CD4-positive, alpha-beta T cell (primary cell): ENCODE measurements at regions not wholly inside any gene's neighbourhood (a gene's known extent, or its start where the extent isn't known, plus 50 kb on each side); places are given as distances from the start of the nearest gene placed in this dataset.

Source experiments
- ATAC-seq: fragments of 200-7000 bp; cut with Tn5 transposase; one replicate; pipeline ENCODE4 v1.10.0; 2022; ENCODE audit warnings: mild to moderate bottlenecking; ENCODE audit not compliant: poor library complexity
- CTCF ChIA-PET: fragments of 350-600 bp; sonication (Branson Sonifier 250); formaldehyde crosslinking; loops from one replicate; lab custom pipeline; 2021; ENCODE audit warnings: antibody characterized with exemption, inconsistent platforms; lab: Charles Lee
- POLR2A ChIA-PET: fragments of 350-600 bp; sonication (Branson Sonifier 250); formaldehyde crosslinking; loops from one replicate; lab custom pipeline; 2021; ENCODE audit warnings: antibody characterized with exemption, inconsistent platforms; lab: Charles Lee
- DNase-seq, 14 experiments: peaks; one replicate each; pipeline ENCODE4 v3.0.0-alpha.2; 2013 to 2020; ENCODE audit warnings: mixed read lengths in 2 of 14
- H3K27ac ChIP-seq, 2 donors: one replicate each; pipeline versions ENCODE4 v1.5.1 to v1.7.0; 2013; ENCODE audit warnings: low read length in 2 of 2, low read depth in 1 of 2, mild to moderate bottlenecking in 1 of 2
- H3K27me3 ChIP-seq, 2 experiments: 1 replicate in 1 of 2; 2 replicates in 1 of 2; pipeline versions ENCODE4 v1.6.1 to v1.7.0; 2013; ENCODE audit warnings: low read length in 2 of 2, control low read depth in 1 of 2, mild to moderate bottlenecking in 1 of 2, moderate library complexity in 1 of 2; ENCODE audit not compliant: insufficient read depth in 2 of 2, control insufficient read depth in 1 of 2
- H3K36me3 ChIP-seq: one replicate; pipeline ENCODE4 v1.6.1; 2013; ENCODE audit warnings: low read length, control low read depth; ENCODE audit not compliant: insufficient read depth
- H3K4me1 ChIP-seq: one replicate; pipeline ENCODE4 v1.6.1; 2013; ENCODE audit warnings: low read length, control low read depth; ENCODE audit not compliant: insufficient read depth
- H3K4me3 ChIP-seq: one replicate; pipeline ENCODE4 v1.5.1; 2013; ENCODE audit warnings: mild to moderate bottlenecking, low read length, moderate library complexity
- H3K9me3 ChIP-seq, 2 experiments: 1 replicate in 1 of 2; 2 replicates in 1 of 2; pipeline versions ENCODE4 v1.6.1 to v1.7.0; 2013; ENCODE audit warnings: low read length in 2 of 2, mild to moderate bottlenecking in 2 of 2, control low read depth in 1 of 2, moderate library complexity in 1 of 2; ENCODE audit not compliant: control insufficient read depth in 1 of 2, insufficient read depth in 1 of 2
- H3K27ac Mint-ChIP-seq: one replicate; pipeline ENCODE4 v1.8.0; 2020; ENCODE audit warnings: mixed read lengths
- H3K27me3 Mint-ChIP-seq: one replicate; pipeline ENCODE4 v1.8.0; 2021; ENCODE audit warnings: mixed read lengths
- H3K36me3 Mint-ChIP-seq: one replicate; pipeline ENCODE4 v1.8.0; 2021; ENCODE audit warnings: low read depth, mixed read lengths
- H3K4me1 Mint-ChIP-seq: one replicate; pipeline ENCODE4 v1.8.0; 2021; ENCODE audit warnings: low read depth, mixed read lengths
- H3K4me3 Mint-ChIP-seq: one replicate; pipeline ENCODE4 v1.8.0; 2020; ENCODE audit warnings: mild to moderate bottlenecking, mixed read lengths
- H3K9me3 Mint-ChIP-seq: one replicate; pipeline ENCODE4 v1.8.0; 2020; ENCODE audit warnings: mixed read lengths
- CTCF ChIP-seq: fragments of 200-600 bp; IDR thresholded peaks from one replicate; pipeline ENCODE4 v1.8.0; 2022; ENCODE audit warnings: antibody characterized with exemption, mild to moderate bottlenecking
- intact Hi-C, 2 experiments: fragments of 100-400 bp; cut with DNase I in 1 of 2; cut with micrococcal nuclease in 1 of 2; formaldehyde crosslinking; loops; one replicate each; pipeline versions ENCODE4 v1.15.1 to v1.9.0; 2023 to 2025; cut with DNase I, micrococcal nuclease

- Mint-ChIP-seq H3K27ac (no peak overlapping the region), H3K4me1 (no peaks in the 10 kb centered on the region), H3K36me3 (no peaks in the 10 kb centered on the region), H3K27me3 (no peaks in the 10 kb centered on the region), H3K9me3 (no peaks in the 10 kb centered on the region), H3K4me3 (no peak overlapping the region)
- no peak for TF ChIP-seq CTCF
- POLR2A ChIA-PET, result no interaction called here
- H3K4me1 ChIP-seq, result no peaks in the 10 kb centered on the region
- ATAC-seq (no peak), DNase-seq (no peak)
- intact Hi-C loops, result no loop called here
- H3K36me3 ChIP-seq, result no peaks in the 10 kb centered on the region
- no peaks in the 10 kb centered on the region for H3K27me3 ChIP-seq
- no peak overlapping the region for H3K4me3 ChIP-seq
- no peaks in the 10 kb centered on the region for H3K9me3 ChIP-seq
- CTCF ChIA-PET, result no interaction called here
- no peak overlapping the region for H3K27ac ChIP-seq
Measured at GRCh38 chr15:70385052-70385451, 287.3 kb upstream of the TLE3 start.

GRCh38 chr15:70383856-70384255 is 286.1 kb upstream of the TLE3 start:
- Mint-ChIP-seq H3K9me3 (no peaks in the 10 kb centered on the region), H3K27me3 (no peaks in the 10 kb centered on the region), H3K27ac (no peak overlapping the region), H3K36me3 (no peaks in the 10 kb centered on the region), H3K4me1 (no peaks in the 10 kb centered on the region), H3K4me3 (no peak overlapping the region)
- POLR2A ChIA-PET, result no interaction called here
- intact Hi-C loops, result no loop called here
- Histone ChIP-seq H3K27me3 (no peaks in the 10 kb centered on the region), H3K27ac (no peak overlapping the region), H3K4me1 (no peaks in the 10 kb centered on the region), H3K4me3 (no peak overlapping the region), H3K36me3 (no peaks in the 10 kb centered on the region), H3K9me3 (no peaks in the 10 kb centered on the region)
- TF ChIP-seq CTCF, result no peak
- DNase-seq (no peak), ATAC-seq (no peak)
- CTCF ChIA-PET, result no interaction called here

- Histone ChIP-seq H3K36me3 (no peaks in the 10 kb centered on the region), H3K27me3 (no peaks in the 10 kb centered on the region), H3K4me3 (no peak overlapping the region), H3K27ac (no peak overlapping the region), H3K9me3 (no peaks in the 10 kb centered on the region), H3K4me1 (no peaks in the 10 kb centered on the region)
- ChIA-PET CTCF (no interaction called here), POLR2A (no interaction called here)
- no peak for DNase-seq
- no peak for TF ChIP-seq CTCF
- H3K4me1 Mint-ChIP-seq, result no peaks in the 10 kb centered on the region
- no peaks in the 10 kb centered on the region for H3K27me3 Mint-ChIP-seq
- no peak for ATAC-seq
- no peaks in the 10 kb centered on the region for H3K36me3 Mint-ChIP-seq
- H3K9me3 Mint-ChIP-seq, result no peaks in the 10 kb centered on the region
- intact Hi-C loops, result no loop called here
- no peak overlapping the region for H3K27ac Mint-ChIP-seq
- H3K4me3 Mint-ChIP-seq, result no peak overlapping the region
Measured at GRCh38 chr15:70382762-70383458, 285.2 kb upstream of the TLE3 start.
